ENCODE measurements at regions not wholly inside any gene's neighbourhood (a gene's known extent, or its start where the extent isn't known, plus 50 kb on each side); places are given as distances from the start of the nearest gene placed in this dataset.
A peak's percentile ranks its signal among the peaks of the same experiment; 100 is the strongest.
"Not testable (repeated sequence)": the region's sequence is repeated elsewhere in the genome, so short reads cannot be mapped to it uniquely, and the experiment has no call there.

DNA sequence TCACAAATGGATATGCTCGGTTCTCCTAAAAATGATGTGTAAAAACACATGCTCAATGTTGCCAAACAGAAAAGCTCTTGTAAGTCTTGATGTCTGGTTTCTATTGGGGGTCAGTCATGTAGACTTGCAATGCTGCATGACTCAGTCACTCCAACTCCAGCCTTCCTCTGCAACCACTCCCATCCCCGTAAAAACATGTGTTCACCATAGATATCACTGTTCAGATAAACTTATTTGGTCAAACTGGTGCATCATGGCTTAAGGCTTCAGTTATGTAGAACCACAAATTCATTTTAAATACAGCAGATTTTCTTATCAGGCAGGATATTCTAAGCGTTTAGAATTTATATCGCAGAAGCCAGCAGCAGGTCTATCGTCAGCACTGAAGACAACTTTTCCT is 298.4 kb upstream of the LUZP2 start:
- DNase-seq (ENCODE audit: low read depth), result peak; percentile 1
- TF ChIP-seq, protein P1, sequence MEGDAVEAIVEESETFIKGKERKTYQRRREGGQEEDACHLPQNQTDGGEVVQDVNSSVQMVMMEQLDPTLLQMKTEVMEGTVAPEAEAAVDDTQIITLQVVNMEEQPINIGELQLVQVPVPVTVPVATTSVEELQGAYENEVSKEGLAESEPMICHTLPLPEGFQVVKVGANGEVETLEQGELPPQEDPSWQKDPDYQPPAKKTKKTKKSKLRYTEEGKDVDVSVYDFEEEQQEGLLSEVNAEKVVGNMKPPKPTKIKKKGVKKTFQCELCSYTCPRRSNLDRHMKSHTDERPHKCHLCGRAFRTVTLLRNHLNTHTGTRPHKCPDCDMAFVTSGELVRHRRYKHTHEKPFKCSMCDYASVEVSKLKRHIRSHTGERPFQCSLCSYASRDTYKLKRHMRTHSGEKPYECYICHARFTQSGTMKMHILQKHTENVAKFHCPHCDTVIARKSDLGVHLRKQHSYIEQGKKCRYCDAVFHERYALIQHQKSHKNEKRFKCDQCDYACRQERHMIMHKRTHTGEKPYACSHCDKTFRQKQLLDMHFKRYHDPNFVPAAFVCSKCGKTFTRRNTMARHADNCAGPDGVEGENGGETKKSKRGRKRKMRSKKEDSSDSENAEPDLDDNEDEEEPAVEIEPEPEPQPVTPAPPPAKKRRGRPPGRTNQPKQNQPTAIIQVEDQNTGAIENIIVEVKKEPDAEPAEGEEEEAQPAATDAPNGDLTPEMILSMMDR (conservative IDR thresholded peaks at IDR 0.05; ENCODE audit: control insufficient read depth, insufficient read depth, low read depth, low read length), result no peak
- no peak overlapping the region for H3K4me3 ChIP-seq (ENCODE audit: control insufficient read depth, low read depth, low read length)

DNA sequence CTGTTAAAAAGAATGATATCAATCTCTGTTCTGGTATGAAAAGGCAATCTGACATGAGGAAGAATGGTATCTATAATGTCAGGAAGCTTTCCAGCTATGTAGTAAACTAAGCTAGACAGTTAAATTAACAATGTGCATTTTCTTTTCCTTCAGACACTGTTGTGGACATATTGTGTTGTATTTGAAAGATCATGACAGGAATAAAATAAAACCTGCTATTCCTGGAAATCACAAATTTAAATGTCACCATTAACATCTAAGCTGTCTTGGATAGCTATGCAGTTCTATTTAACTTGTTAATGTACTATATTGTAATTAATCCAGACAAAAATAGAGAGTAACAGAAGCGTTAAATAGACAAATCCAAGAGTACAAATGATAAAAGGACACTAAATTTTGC is 297.4 kb upstream of the LUZP2 start:
- no peak overlapping the region for H3K4me3 ChIP-seq (ENCODE audit: control insufficient read depth, low read depth, low read length)
- DNase-seq (ENCODE audit: low read depth), result no peak
- TF ChIP-seq, protein P1 (conservative IDR thresholded peaks at IDR 0.05; ENCODE audit: control insufficient read depth, insufficient read depth, low read depth, low read length), result no peak

DNA sequence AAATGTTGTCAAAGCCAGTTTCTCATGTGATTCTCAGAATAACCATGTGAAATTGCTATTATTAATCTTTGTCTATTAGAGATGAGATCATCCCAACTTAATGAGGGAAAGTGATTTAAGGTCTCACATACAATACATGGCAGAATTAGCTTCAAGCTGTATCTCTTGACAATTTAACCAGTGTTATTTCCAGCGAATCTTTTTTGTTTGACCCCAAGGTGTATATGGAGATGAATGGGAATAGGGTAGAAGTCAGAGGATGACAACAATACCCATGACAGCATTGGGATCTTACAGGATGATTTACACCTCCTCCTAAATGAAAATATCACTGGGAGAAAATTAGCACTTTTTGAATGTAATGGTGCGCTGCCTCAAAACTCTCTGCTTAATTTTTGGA is 290.8 kb upstream of the LUZP2 start:
- DNase-seq (ENCODE audit: low read depth), result no peak
- H3K4me3 ChIP-seq (ENCODE audit: control insufficient read depth, low read depth, low read length), result no peak overlapping the region
- TF ChIP-seq, protein P1 (conservative IDR thresholded peaks at IDR 0.05; ENCODE audit: control insufficient read depth, insufficient read depth, low read depth, low read length), result no peak

DNA sequence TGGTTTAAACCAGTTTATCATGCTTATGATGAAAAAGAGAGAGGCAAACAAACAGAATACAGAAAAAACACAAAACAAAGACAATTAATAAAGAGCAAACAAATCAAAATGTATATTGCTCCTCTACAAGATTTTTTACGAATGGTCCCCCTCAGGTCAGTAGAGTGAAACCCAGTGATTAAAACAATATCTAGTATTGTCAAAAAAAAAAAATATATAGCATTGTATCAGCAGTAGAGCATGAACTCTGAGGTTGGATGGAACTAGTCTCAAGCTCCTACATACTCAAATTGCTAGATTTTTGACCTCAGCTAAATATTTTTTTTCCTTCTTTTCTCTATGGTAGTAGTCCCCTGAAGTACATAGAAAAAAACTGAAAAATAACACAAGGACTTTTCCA is 290.3 kb upstream of the LUZP2 start:
- TF ChIP-seq, protein P1 (conservative IDR thresholded peaks at IDR 0.05; ENCODE audit: control insufficient read depth, insufficient read depth, low read depth, low read length), result no peak
- H3K4me3 ChIP-seq (ENCODE audit: control insufficient read depth, low read depth, low read length), result no peak overlapping the region
- no peak for DNase-seq (ENCODE audit: low read depth)

DNA sequence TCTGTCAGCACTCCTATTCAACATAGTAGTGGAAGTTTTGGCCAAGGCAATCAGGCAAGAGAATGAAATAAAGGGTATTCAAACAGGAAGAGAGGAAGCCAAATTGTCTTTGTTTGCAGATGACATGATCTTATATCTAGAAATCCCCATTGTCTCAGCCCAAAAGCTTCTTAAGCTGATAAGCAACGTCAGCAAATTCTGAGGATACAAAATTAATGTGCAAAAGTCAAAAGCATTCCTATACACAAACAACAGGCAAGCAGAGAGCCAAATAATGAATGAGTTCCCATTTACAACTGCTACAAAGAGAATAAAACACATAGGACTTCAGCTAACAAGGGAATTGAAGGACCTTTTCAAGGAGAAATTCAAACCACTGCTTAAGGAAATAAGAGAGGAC is 280.4 kb upstream of the LUZP2 start:
- no peak overlapping the region for H3K4me3 ChIP-seq (ENCODE audit: control insufficient read depth, low read depth, low read length)
- TF ChIP-seq, protein P1 (conservative IDR thresholded peaks at IDR 0.05; ENCODE audit: control insufficient read depth, insufficient read depth, low read depth, low read length), result no peak
- no peak for DNase-seq (ENCODE audit: low read depth)

DNA sequence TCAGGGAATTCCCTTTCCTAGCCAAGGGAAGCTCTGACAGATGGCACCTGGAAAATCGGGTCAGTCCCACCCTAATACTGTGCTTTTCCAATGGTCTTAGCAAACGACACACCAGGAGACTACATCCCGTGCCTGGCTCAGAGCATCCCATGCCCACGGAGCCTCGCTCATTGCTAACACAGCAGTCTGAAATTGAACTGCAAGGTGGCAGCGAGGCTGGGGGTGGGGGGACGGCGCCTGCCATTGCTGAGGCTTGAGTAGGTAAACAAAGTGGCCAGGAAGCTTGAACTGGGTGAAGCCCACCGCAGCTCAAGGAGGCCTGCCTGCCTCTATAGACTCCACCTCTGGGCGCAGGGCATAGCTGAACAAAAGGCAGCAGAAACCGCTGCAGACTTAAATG is 279.5 kb upstream of the LUZP2 start:
- not testable (repeated sequence) for H3K4me3 ChIP-seq (ENCODE audit: control insufficient read depth, low read depth, low read length); DNase-seq (ENCODE audit: low read depth)

DNA sequence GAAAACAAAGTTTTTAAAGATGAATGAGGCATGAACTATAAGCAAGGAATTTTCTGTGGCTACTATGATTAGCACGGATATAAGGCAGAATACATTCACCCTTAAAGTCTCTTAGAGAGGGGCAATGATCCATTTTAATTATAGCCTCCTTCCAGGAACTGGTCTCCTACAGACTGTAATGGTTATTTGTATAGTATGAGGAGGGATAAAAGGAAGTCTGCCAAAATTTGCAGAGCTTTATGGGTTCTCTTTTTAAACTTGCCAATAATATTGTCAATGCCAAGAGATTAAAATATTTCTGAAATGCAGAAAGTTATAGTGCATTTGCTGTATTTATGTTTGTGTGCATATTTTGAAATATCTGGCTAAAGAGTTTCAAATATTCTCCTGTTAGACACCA is 271.4 kb upstream of the LUZP2 start:
- no peak overlapping the region for H3K4me3 ChIP-seq (ENCODE audit: control insufficient read depth, low read depth, low read length)
- TF ChIP-seq, protein P1 (conservative IDR thresholded peaks at IDR 0.05; ENCODE audit: control insufficient read depth, insufficient read depth, low read depth, low read length), result no peak
- no peak for DNase-seq (ENCODE audit: low read depth)
